H1 (cell line): ENCODE measurements at regions not wholly inside any gene's neighbourhood (a gene's known extent, or its start where the extent isn't known, plus 50 kb on each side); places are given as distances from the start of the nearest gene placed in this dataset. TPM values are rescaled to one million over a fixed set of nuclear protein-coding genes. Genes with fewer than 3 reads are reported as not detected.
A peak's percentile ranks its signal among the peaks of the same experiment; 100 is the strongest.

ENCODE experiments used
- CTCF ChIA-PET: fragments of 300-600 bp; sonication (Branson Sonifier 250); formaldehyde crosslinking; loops from one replicate; lab custom pipeline; 2021; ENCODE audit not compliant: partially characterized antibody; lab: Charles Lee
- POLR2A ChIA-PET: fragments of 300-600 bp; sonication (Branson Sonifier 250); formaldehyde crosslinking; loops from one replicate; lab custom pipeline; 2021; ENCODE audit warnings: inconsistent platforms; ENCODE audit not compliant: partially characterized antibody; lab: Charles Lee
- DNase-seq, 2 experiments: peaks; one replicate each; pipeline versions ENCODE4 v3.0.0 to v3.0.0-alpha.2; 2010 to 2022; ENCODE audit warnings: low spot score in 2 of 2, low read depth in 1 of 2, mixed read lengths in 1 of 2
- FAIRE-seq: peaks from 2 replicates; lab custom pipeline; 2011; peaks lifted over from hg19 to GRCh38; lab: Jason Lieb, UNC
- H2AFZ ChIP-seq: 2 replicates; pipeline ENCODE4 v1.8.1; 2012; ENCODE audit warnings: low read length, inconsistent platforms
- H2AK5ac ChIP-seq: 2 replicates; pipeline ENCODE4 v1.6.1; 2013; ENCODE audit warnings: low read depth, low read length
- H2BK120ac ChIP-seq: replicated peaks from 2 replicates; pipeline ENCODE3; 2013; ENCODE audit warnings: low read depth, low read length, inconsistent platforms
- H2BK12ac ChIP-seq: 2 replicates; pipeline ENCODE4 v1.6.1; 2013; ENCODE audit warnings: low read depth, low read length
- H2BK15ac ChIP-seq: 2 replicates; pipeline ENCODE4 v1.6.1; 2013; ENCODE audit warnings: low read length
- H2BK20ac ChIP-seq: 2 replicates; pipeline ENCODE4 v1.6.1; 2013; ENCODE audit warnings: low read length
- H2BK5ac ChIP-seq: 2 replicates; pipeline ENCODE4 v1.6.1; 2013; ENCODE audit warnings: low read depth, low read length
- H3K14ac ChIP-seq: 2 replicates; pipeline ENCODE4 v1.6.1; 2013; ENCODE audit warnings: inconsistent platforms; ENCODE audit not compliant: insufficient read length
- H3K18ac ChIP-seq: 2 replicates; pipeline ENCODE4 v1.6.1; 2013; ENCODE audit warnings: low read length; ENCODE audit errors: extremely low read depth
- H3K23ac ChIP-seq: 2 replicates; pipeline ENCODE4 v1.6.1; 2013; ENCODE audit warnings: inconsistent platforms; ENCODE audit not compliant: insufficient read length
- H3K23me2 ChIP-seq: 2 replicates; pipeline ENCODE4 v1.6.1; 2013; ENCODE audit warnings: low read depth, low read length
- H3K27ac ChIP-seq: 2 replicates; pipeline ENCODE4 v1.6.1; 2011; ENCODE audit warnings: low read depth, low read length, inconsistent platforms
- H3K27me3 ChIP-seq, 4 experiments: replicated peaks in 1 of 4; 1 replicate in 1 of 4; 2 replicates in 3 of 4; pipeline versions ENCODE4 v1.6.1 to v1.8.1; 2011 to 2013; ENCODE audit warnings: low read length in 3 of 4, mild to moderate bottlenecking in 3 of 4, inconsistent platforms in 2 of 4, mixed read lengths in 2 of 4, moderate library complexity in 1 of 4; ENCODE audit not compliant: control insufficient read depth in 3 of 4, insufficient read depth in 3 of 4; ENCODE audit errors: extremely low read depth in 1 of 4
- H3K36me3 ChIP-seq, 4 experiments: 2 replicates each; pipeline versions ENCODE4 v1.6.1 to v1.8.1; 2011 to 2013; ENCODE audit warnings: mild to moderate bottlenecking in 4 of 4, low read length in 3 of 4, moderate library complexity in 2 of 4, control low read depth in 1 of 4, inconsistent platforms in 1 of 4; ENCODE audit not compliant: insufficient read depth in 4 of 4, control insufficient read depth in 2 of 4
- H3K4ac ChIP-seq: replicated peaks from 2 replicates; pipeline ENCODE3; 2013; ENCODE audit warnings: low read length, low read depth, mixed read lengths, inconsistent platforms; ENCODE audit not compliant: insufficient read length
- H3K4me1 ChIP-seq, 4 experiments: replicated peaks in 1 of 4; 1 replicate in 1 of 4; 2 replicates in 3 of 4; pipeline versions ENCODE4 v1.6.1 to v1.8.1; 2011 to 2013; ENCODE audit warnings: low read length in 3 of 4, inconsistent platforms in 2 of 4, mixed read lengths in 1 of 4; ENCODE audit not compliant: insufficient read depth in 4 of 4, control insufficient read depth in 3 of 4
- H3K4me2 ChIP-seq, 2 experiments: 2 replicates each; pipeline versions ENCODE4 v1.6.1 to v1.8.1; 2011 to 2013; ENCODE audit warnings: low read depth in 2 of 2, low read length in 2 of 2, control low read depth in 1 of 2, inconsistent platforms in 1 of 2, mild to moderate bottlenecking in 1 of 2; ENCODE audit not compliant: insufficient read depth in 1 of 2
- H3K4me3 ChIP-seq, 4 experiments: fragments of 200-600, 300-600 bp in 1 of 4; sonication (generic), shearing (Covaris generic), sonication (Bioruptor Twin) in 1 of 4; 2 replicates each; pipeline versions ENCODE4 v1.5.1 to v1.8.1; 2011 to 2016; ENCODE audit warnings: low read length in 4 of 4, low read depth in 3 of 4, control low read depth in 2 of 4, inconsistent platforms in 2 of 4, mild to moderate bottlenecking in 2 of 4, mixed read lengths in 1 of 4, moderate library complexity in 1 of 4; ENCODE audit not compliant: insufficient read depth in 2 of 4; ENCODE audit errors: extremely low read depth in 1 of 4
- H3K56ac ChIP-seq: replicated peaks from 2 replicates; pipeline ENCODE3; 2013; ENCODE audit warnings: low read depth, mild to moderate bottlenecking, mixed read lengths, low read length, inconsistent platforms; ENCODE audit not compliant: insufficient read length
- H3K79me1 ChIP-seq: 2 replicates; pipeline ENCODE4 v1.6.1; 2013; ENCODE audit warnings: low read depth, low read length, control low read depth
- H3K79me2 ChIP-seq, 2 experiments: 2 replicates each; pipeline versions ENCODE4 v1.6.1 to v1.8.1; 2012 to 2013; ENCODE audit warnings: low read length in 2 of 2, mild to moderate bottlenecking in 2 of 2, inconsistent platforms in 1 of 2; ENCODE audit not compliant: insufficient read depth in 2 of 2, control insufficient read depth in 1 of 2
- H3K9ac ChIP-seq, 4 experiments: replicated peaks in 1 of 4; 1 replicate in 1 of 4; 2 replicates in 3 of 4; pipeline versions ENCODE4 v1.6.1 to v1.8.1; 2011 to 2013; ENCODE audit warnings: low read depth in 3 of 4, low read length in 3 of 4, control low read depth in 2 of 4, mild to moderate bottlenecking in 2 of 4, moderate library complexity in 2 of 4, inconsistent platforms in 1 of 4; ENCODE audit errors: extremely low read depth in 1 of 4
- H3K9me3 ChIP-seq, 2 experiments: 2 replicates each; pipeline versions ENCODE4 v1.6.1 to v1.8.1; 2012 to 2013; ENCODE audit warnings: mild to moderate bottlenecking in 2 of 2, moderate library complexity in 2 of 2, control low read depth in 1 of 2, inconsistent platforms in 1 of 2, low read depth in 1 of 2, low read length in 1 of 2, mixed read lengths in 1 of 2; ENCODE audit not compliant: insufficient read depth in 2 of 2
- H4K20me1 ChIP-seq, 2 experiments: replicated peaks in 1 of 2; 2 replicates each; pipeline versions ENCODE3 to v1.8.1; 2011 to 2013; ENCODE audit warnings: inconsistent platforms in 2 of 2, low read length in 2 of 2, mild to moderate bottlenecking in 1 of 2; ENCODE audit not compliant: insufficient read depth in 2 of 2, control insufficient read depth in 1 of 2
- H4K5ac ChIP-seq: 2 replicates; pipeline ENCODE4 v1.6.1; 2013; ENCODE audit warnings: low read length, low read depth, mixed read lengths, inconsistent platforms; ENCODE audit not compliant: insufficient read length
- H4K8ac ChIP-seq: 2 replicates; pipeline ENCODE4 v1.8.0; 2013; ENCODE audit warnings: mild to moderate bottlenecking, moderate library complexity, low read length, inconsistent platforms; ENCODE audit not compliant: insufficient read depth; ENCODE audit errors: extremely low read depth
- H4K91ac ChIP-seq: replicated peaks from 2 replicates; pipeline ENCODE3; 2013; ENCODE audit warnings: low read length, mixed read lengths, inconsistent platforms; ENCODE audit not compliant: insufficient read length
- ASH2L ChIP-seq: fragments of 200-600, 300-600 bp; sonication (generic); IDR thresholded peaks from one replicate; pipeline ENCODE4 v1.7.1; 2017; ENCODE audit warnings: low read length
- MAFK ChIP-seq: IDR thresholded peaks from 2 replicates; pipeline ENCODE4 v1.6.1; 2012; ENCODE audit warnings: low read depth, mild to moderate bottlenecking, improper control_type of control experiment, low read length
- POU5F1 ChIP-seq: IDR thresholded peaks from 2 replicates; pipeline ENCODE4 v1.6.1; 2011; ENCODE audit warnings: low read depth, mild to moderate bottlenecking, low read length, moderate library complexity
- WGBS, 2 experiments: shearing (Covaris generic) in 1 of 2; methylation state at CpG; one replicate each; pipeline versions ENCODE4 v1.1.6 to v1.1.7; 2013 to 2015; ENCODE audit warnings: low lambda C conversion rate in 2 of 2, mixed read lengths in 2 of 2, inconsistent platforms in 1 of 2, low coverage in 1 of 2, missing lambda C conversion rate in 1 of 2; ENCODE audit not compliant: insufficient replicate concordance in 2 of 2, insufficient coverage in 1 of 2, insufficient read length in 1 of 2; ENCODE audit errors: extremely low coverage in 1 of 2, missing lambda C conversion rate in 1 of 2; 5-methylcytosine and 5-hydroxymethylcytosine counted together
- small RNA-seq: library from polyadenylated mRNA; stranded (forward); fragments of <200 nt; extraction: miRNeasy Mini kit (QIAGEN cat#:217004); gene quantifications from one replicate; pipeline ENCODE3, GENCODE V24; 2013; ENCODE audit not compliant: insufficient read depth

GRCh38 chr5:114311968-114312367, 49.9 kb upstream of the KCNN2 start:
- Histone ChIP-seq H3K36me3 (no peaks in the 10 kb centered on the region), H2BK20ac (no peak overlapping the region), H4K8ac (no peak overlapping the region), H3K4ac (no peak overlapping the region), H3K9ac (no peak overlapping the region), H3K4me2 (peak overlapping the region in 1 of 2 experiments; percentile 41; a peak in 1 of 4 replicates), H3K4me3 (peak overlapping the region in 1 of 4 experiments; percentile 14; a peak in 1 of 8 replicates), H3K56ac (no peak overlapping the region), H2BK15ac (no peak overlapping the region), H3K23me2 (no peaks in the 10 kb centered on the region), H4K5ac (no peak overlapping the region), H3K14ac (no peak overlapping the region), H2BK12ac (no peak overlapping the region), H3K27me3 (no peaks in the 10 kb centered on the region), H3K4me1 (peaks cover 1 to 18% (median 12%) of the 10 kb centered on the region in 4 experiments; a peak in 6 of 7 replicates), H3K27ac (no peak overlapping the region), H3K23ac (no peak overlapping the region), H4K20me1 (no peaks in the 10 kb centered on the region), H2BK5ac (no peak overlapping the region), H2AFZ (no peak overlapping the region), H2AK5ac (no peak overlapping the region), H3K79me1 (no peaks in the 10 kb centered on the region), H2BK120ac (no peak overlapping the region), H4K91ac (no peak overlapping the region), H3K18ac (no peak overlapping the region), H3K79me2 (no peaks in the 10 kb centered on the region), H3K9me3 (no peaks in the 10 kb centered on the region)
- TF ChIP-seq ASH2L (peak; percentile 29), POU5F1 (peak; percentile 97), MAFK (no peak)
- DNase-seq (peak; percentile 23 to 55), FAIRE-seq (peak; percentile 82)
- POLR2A ChIA-PET: interaction anchor here (0.6 to 0.9 kb wide), 2 partner anchors 48 to 999 kb away, joined by 3 read pairs; no protein-coding TSS in a partner anchor
- CTCF ChIA-PET: interaction anchor here (0.6 to 3.9 kb wide), 7 partner anchors 19 to 570 kb away, joined by 3 to 16 read pairs (median 3); no protein-coding TSS in a partner anchor
- WGBS, 2 experiments: 0% methylated on average over 1 of the region's 1 CpG; no CpG with 5 or more reads in 1 of the 2 experiments

Small RNA genes in the stretch of these regions (small RNA-seq; reads per million reads assigned to genes)
- gene RN7SKP89: not detected
